ENCODE measurements at regions not wholly inside any gene's neighbourhood (a gene's known extent, or its start where the extent isn't known, plus 50 kb on each side); places are given as distances from the start of the nearest gene placed in this dataset.

DNA sequence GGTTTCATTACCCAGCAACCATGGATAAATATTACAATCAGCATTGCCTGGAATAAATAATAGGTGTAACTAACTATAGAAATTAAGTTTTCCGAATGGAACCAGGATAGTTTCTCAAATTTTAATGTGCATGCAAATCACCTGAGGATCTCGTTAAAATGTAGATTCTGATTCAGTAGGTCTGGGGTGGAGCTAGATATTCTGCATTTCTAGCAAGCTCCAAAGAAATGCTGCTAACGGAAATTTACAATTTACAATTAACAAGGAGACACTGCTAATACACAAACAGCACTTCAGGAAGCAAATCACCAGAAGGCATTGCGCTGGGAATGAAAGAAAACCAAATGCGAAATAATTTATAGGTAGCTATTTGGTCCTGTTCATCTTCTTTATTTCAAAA, 597.5 kb upstream of the KLF12 start:
- TF ChIP-seq, protein P1, sequence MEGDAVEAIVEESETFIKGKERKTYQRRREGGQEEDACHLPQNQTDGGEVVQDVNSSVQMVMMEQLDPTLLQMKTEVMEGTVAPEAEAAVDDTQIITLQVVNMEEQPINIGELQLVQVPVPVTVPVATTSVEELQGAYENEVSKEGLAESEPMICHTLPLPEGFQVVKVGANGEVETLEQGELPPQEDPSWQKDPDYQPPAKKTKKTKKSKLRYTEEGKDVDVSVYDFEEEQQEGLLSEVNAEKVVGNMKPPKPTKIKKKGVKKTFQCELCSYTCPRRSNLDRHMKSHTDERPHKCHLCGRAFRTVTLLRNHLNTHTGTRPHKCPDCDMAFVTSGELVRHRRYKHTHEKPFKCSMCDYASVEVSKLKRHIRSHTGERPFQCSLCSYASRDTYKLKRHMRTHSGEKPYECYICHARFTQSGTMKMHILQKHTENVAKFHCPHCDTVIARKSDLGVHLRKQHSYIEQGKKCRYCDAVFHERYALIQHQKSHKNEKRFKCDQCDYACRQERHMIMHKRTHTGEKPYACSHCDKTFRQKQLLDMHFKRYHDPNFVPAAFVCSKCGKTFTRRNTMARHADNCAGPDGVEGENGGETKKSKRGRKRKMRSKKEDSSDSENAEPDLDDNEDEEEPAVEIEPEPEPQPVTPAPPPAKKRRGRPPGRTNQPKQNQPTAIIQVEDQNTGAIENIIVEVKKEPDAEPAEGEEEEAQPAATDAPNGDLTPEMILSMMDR (IDR thresholded peaks at IDR 0.05): no peak
- TF ChIP-seq POLR2AphosphoS5 (IDR thresholded peaks at IDR 0.05; ENCODE audit: low read depth, low read length) (no peak), TCF7L2 (IDR thresholded peaks at IDR 0.05; ENCODE audit: low read depth, low read length) (no peak)
- TF ChIP-seq, protein P2, sequence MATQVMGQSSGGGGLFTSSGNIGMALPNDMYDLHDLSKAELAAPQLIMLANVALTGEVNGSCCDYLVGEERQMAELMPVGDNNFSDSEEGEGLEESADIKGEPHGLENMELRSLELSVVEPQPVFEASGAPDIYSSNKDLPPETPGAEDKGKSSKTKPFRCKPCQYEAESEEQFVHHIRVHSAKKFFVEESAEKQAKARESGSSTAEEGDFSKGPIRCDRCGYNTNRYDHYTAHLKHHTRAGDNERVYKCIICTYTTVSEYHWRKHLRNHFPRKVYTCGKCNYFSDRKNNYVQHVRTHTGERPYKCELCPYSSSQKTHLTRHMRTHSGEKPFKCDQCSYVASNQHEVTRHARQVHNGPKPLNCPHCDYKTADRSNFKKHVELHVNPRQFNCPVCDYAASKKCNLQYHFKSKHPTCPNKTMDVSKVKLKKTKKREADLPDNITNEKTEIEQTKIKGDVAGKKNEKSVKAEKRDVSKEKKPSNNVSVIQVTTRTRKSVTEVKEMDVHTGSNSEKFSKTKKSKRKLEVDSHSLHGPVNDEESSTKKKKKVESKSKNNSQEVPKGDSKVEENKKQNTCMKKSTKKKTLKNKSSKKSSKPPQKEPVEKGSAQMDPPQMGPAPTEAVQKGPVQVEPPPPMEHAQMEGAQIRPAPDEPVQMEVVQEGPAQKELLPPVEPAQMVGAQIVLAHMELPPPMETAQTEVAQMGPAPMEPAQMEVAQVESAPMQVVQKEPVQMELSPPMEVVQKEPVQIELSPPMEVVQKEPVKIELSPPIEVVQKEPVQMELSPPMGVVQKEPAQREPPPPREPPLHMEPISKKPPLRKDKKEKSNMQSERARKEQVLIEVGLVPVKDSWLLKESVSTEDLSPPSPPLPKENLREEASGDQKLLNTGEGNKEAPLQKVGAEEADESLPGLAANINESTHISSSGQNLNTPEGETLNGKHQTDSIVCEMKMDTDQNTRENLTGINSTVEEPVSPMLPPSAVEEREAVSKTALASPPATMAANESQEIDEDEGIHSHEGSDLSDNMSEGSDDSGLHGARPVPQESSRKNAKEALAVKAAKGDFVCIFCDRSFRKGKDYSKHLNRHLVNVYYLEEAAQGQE (IDR thresholded peaks at IDR 0.05; ENCODE audit: insufficient read depth in 1 of 2, low read depth in 2 of 2, low read length in 1 of 2): no peak

Measured in Panc1 (cell line).